NCI-H1048 (cell line): ENCODE measurements at regions not wholly inside any gene's neighbourhood (a gene's known extent, or its start where the extent isn't known, plus 50 kb on each side); places are given as distances from the start of the nearest gene placed in this dataset.
"Not testable (repeated sequence)": the region's sequence is repeated elsewhere in the genome, so short reads cannot be mapped to it uniquely, and the experiment has no call there.

Experiments
- DNase-seq: peaks from one replicate; lab custom pipeline; 2025; lab: John Stamatoyannopoulos, UW

DNA sequence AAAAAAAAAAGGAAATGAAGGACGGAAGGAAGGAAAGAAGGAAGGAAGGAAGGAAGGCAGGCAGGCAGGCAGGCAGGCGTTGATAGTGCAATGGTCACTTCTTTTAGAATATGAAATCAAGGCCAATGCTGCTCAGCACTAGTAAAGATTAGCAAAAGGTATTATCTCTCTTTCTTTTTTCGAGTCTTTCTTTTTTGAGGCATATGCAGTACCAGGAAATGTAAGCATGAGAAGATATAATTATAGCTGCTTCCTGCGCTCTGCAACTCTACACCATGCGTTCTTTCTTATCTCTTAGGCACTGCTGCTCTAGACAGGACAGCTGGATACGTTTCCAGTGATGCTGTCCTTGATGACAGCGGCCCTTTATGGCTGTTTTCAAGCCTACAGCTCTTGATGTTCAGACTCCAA is 1512.5 kb upstream of the B3GALT2 start:
- DNase-seq = no peak

GRCh38 chr1:194693244-194693643 is 1506.8 kb upstream of the B3GALT2 start:
- DNase-seq = no peak

GRCh38 chr1:194684636-194685035 is 1498.2 kb upstream of the B3GALT2 start:
- DNase-seq = no peak

GRCh38 chr1:194658090-194658439 is 1471.7 kb upstream of the B3GALT2 start:
- no peak for DNase-seq

DNA sequence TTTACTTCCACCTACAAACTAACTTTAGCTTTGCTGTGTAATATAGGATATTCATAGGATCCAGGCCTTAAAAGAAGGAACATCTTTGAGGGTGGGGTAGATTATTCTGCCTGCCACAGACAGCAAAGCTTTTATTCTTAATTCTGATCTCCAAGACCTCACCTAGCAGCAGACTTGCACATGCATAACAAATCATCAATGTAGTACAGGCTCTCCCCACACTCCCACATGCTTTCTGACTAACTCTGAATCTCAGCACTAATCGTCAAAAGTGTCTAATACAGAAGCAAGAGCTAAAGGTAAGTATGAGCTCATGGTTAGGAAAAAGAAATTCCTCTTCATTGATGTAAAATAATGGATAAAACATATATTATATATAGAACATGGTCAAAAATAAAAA is 1468.5 kb upstream of the B3GALT2 start:
- DNase-seq = no peak

DNA sequence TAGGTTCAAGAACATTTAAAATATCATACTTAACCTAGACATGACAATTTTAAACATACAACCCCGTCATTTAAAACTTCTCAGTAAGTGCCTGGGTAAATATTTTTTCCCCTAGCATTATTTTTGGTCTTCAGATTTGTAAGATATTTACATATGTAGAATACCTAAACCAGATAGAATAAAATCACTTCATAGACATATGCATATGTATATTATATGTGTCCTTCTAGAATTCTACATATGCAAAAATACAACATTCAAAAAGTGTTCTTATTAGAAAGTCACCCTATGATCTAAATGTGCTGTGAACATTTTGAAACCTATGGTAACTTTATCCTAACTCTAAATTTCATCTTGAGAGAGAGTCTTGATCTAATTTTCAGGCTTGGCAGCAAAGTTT is 1467.0 kb upstream of the B3GALT2 start:
- DNase-seq = no peak

GRCh38 chr1:194647118-194647517 is 1460.7 kb upstream of the B3GALT2 start:
- DNase-seq = no peak

- DNase-seq = no peak
Observed at GRCh38 chr1:194644528-194644927, 1458.1 kb upstream of the B3GALT2 start.

DNA sequence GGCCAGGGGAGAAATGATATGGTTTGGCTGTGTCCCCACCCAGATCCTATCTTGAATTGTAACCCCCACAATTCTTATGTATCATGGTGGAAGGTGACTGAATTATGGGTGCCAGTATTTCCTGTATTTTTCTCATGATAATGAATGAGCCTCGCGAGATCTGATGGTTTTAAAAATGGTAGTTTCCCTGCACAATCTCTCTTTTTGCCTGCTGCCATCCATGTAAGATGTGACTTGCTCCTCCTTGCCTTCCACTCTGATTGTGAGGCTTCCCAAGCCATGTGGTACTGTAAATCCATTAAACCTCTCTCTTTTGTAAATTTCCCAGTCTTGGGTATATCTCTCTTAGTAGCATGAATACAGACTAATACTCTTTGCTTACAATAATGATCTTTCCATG is 1453.9 kb upstream of the B3GALT2 start:
- DNase-seq = no peak

DNA sequence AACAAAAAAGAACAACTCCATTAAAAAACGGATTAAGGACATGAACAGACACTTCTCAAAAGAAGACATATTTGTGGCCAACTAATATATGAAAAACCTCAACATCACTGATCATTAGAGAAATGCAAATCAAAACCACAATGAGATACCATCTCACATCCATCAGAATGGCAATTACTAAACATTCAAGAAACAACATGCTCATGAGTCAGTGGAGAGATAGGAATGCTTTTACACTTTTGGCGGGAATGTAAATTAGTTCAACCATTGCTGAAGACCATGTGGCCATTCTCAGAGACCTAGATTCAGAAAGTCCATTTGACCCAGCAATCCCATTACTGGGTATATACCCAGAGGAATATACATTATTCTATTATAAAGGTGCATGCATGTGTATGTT is 1442.6 kb upstream of the B3GALT2 start:
- DNase-seq = no peak

DNA sequence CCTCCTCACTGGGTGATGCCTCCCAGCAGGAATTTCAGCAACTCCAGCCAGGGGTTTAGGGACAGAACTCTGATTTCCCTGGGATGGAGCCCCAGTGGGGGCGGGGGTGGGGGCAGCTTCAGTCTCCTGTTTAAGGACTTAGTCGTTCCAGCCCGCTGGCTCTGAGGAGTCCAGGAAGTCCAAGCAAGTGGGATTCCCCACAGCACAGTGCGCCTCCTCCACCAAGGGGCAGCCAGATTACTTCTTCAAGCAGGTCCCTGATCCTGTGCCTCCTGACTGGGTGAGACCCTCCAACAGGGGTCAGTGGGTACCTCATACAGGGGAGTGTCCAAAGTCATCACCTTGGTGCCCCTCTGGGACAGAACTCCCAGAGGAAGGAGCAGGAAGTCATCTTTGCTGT is 1438.4 kb upstream of the B3GALT2 start:
- no peak for DNase-seq

- no peak for DNase-seq
Observed at GRCh38 chr1:194618101-194618500, 1431.7 kb upstream of the B3GALT2 start.

GRCh38 chr1:194617272-194617671 is 1430.9 kb upstream of the B3GALT2 start:
- DNase-seq = not testable (repeated sequence)

DNA sequence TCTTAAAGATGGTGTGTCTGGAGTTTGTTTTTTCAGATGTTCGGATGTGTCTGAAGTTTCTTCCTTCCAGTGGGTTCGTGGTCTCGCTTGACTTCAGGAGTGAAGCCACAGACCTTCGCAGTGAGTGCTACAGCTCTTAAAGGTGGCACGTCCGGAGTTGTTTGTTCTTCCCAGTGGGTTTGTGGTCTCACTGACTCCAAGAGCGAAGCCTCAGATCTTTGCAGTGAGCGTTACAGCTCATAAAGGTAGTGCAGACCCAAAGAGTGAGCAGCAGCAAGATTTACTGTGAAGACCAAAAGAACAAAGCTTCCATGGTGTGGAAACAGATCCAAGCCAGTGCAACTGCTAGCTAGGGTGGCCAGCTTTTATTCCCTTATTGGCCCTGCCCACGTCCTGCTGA is 1430.4 kb upstream of the B3GALT2 start:
- no peak for DNase-seq

DNA sequence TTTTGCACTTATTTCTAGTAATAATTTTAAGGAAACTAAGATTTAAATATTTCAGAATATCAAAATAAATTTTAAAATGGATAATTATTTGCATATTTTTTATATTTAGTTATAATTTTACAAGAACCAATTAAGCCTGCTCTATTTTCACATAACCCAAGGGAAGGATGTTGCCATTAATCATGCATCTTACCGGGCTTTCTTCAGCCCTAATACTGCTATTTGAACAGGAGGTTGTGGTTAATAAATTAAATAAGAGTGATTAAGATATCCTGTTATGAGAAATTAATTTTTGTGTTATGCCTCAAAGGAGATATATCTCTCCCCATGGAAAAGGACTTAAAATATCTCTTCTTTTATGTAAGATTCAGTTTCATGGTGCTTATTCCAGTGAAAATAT is 1415.8 kb upstream of the B3GALT2 start:
- no peak for DNase-seq

DNA sequence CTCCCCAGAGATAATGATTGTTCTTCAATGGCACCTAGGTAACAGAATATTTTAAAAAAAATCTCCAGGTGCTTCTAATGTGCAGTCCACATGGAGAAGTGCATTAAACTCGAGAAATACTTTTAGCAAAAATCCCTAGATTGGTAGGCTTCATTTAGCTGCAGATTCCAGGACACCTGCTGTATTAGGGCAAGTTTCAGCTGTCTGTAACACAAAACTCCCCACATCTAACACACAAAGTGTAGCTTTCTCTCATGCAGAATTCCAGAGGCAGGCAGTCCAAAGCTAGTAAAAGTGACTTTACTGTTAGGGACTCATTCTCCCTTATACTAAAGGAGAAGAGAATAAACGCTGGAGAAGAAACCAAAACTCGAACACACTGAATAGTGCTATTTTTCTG is 1414.3 kb upstream of the B3GALT2 start:
- no peak for DNase-seq

GRCh38 chr1:194598098-194598497 is 1411.7 kb upstream of the B3GALT2 start:
- DNase-seq = no peak

DNA sequence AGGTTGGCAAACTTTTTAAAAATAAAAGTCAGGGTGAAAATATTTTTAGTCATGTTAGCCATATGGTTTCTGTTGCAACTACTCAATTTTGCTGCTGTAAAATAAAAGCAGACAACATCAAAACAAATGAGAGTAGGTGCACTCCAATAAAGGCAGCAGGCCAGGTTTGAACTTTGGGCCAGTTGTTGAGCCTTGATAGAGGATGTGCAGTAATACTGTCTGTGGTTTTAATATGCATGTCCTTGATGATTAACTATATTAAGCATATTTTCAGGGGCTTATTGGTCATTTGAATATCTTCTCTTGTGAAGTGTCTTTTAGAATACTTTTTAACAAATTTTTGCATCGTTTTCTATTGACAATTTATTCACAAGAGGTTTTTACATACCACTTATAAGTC is 1399.9 kb upstream of the B3GALT2 start:
- no peak for DNase-seq

- DNase-seq = no peak
Observed at GRCh38 chr1:194584052-194584451, 1397.6 kb upstream of the B3GALT2 start.

DNA sequence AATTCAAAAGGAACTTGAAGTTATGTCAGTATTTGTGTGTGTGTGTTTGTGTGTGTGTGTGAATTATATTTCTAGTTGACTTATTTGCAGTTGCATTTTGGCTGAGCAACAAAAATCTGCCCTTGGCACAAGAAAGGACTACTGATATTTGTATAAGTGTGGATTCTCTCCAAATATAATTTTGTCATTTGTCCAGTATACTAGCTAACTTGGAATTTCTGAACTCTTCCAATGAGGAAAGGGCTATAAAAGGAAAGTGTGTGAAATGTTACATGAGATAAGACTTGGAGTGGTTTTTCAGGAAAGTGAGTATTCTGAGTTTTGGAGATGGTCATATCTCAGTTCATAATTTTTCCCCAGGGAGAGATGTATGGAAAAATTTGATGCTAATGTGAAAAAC is 1384.1 kb upstream of the B3GALT2 start:
- DNase-seq = no peak

GRCh38 chr1:194568610-194569009 is 1382.2 kb upstream of the B3GALT2 start:
- no peak for DNase-seq

DNA sequence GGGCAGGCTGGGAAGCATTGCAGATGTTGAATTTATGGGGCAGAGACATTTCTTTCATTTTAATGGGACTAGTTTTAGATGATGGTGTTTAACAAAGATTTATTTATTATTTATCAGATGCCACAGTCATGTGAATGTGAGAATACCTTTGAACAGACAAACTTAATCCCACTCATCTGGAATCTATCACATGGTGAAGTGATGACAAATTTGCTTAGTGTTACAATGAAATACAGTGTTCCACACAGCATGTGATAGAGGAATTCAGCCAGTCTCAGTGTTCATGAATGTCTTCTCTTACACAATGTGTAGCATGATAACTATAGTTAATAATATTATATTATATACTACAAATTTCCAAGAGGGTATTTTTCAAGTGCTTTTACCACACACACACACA is 1361.7 kb upstream of the B3GALT2 start:
- no peak for DNase-seq

DNA sequence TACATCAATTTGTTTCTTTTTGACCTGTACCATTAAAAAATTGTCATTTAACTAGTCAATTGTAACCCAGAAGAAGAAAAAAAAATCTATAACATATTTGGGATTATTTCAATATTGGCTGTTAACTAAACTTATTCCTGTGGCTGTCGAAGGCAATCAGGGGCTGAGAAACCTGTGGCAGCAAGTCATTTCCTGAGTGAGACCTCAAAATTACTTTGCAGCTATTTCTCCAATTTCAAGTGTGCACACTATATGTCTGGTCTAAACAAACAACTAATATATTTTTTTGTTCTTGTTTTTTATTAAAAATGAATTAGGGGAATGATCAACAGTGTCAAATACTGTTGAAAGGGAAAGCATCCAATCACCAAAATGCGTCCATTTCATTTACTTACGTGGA is 1357.6 kb upstream of the B3GALT2 start:
- DNase-seq = no peak

DNA sequence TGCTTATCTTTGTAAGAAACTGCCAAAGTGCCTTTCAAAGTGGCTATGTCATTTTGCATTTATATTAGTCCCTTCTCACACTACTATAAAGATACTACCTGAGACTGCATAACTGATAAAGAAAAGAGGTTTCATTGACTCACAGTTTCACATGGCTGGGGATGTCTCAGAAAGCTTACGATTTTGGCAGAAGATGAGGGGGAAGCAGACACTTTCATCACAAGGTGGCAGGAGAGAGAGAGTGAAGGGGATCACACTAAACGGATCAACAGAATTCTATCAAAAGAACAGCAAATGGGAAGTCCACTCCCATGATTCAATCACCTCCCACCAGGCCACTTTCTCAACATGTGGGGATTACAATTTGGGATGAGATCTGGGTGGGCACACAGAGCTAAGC is 1352.0 kb upstream of the B3GALT2 start:
- DNase-seq = no peak

DNA sequence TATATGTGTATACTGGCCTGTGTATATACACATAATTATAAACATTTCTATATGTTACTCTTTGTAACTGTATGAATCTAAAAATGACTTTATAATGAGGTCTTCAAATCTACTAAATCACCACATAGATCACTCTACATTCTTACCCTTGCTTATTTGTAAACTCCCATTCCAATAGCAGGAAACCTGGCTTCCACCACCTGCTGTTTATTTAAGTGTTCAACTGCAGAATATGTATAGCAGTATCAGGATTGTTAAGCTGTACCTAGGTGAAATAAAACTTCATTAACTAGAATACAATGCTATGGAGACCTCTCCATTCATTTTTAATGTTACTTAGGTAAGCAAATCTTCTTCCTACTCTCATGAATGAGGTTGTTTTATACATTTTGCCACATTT is 1351.1 kb upstream of the B3GALT2 start:
- DNase-seq = no peak
